GM23338 (cell line): ENCODE measurements at regions not wholly inside any gene's neighbourhood (a gene's known extent, or its start where the extent isn't known, plus 50 kb on each side); places are given as distances from the start of the nearest gene placed in this dataset.
A peak's percentile ranks its signal among the peaks of the same experiment; 100 is the strongest.

Experiments used
- ATAC-seq: fragments of 200-7000 bp; cut with Tn5 transposase; 3 replicates; pipeline ENCODE4 v1.9.1; 2020
- DNase-seq: peaks from one replicate; pipeline ENCODE4 v3.0.0-alpha.2; 2015; ENCODE audit warnings: low spot score
- H2AFZ ChIP-seq: fragments of 200-600 bp; sonication (generic); 2 replicates; pipeline ENCODE4 v1.8.0; 2016; ENCODE audit warnings: antibody characterized with exemption, mild to moderate bottlenecking, moderate library complexity
- H3F3A ChIP-seq: fragments of 200-600 bp; sonication (generic); replicated peaks from 2 replicates; pipeline ENCODE4 v1.8.0; 2017; ENCODE audit warnings: antibody characterized with exemption, mixed run types, low read depth
- H3K27ac ChIP-seq: fragments of 200-600 bp; sonication (generic); 2 replicates; pipeline ENCODE4 v1.6.1; 2016; ENCODE audit warnings: low read depth
- H3K27me3 ChIP-seq: fragments of 200-600 bp; sonication (generic); 2 replicates; pipeline ENCODE4 v1.8.0; 2016; ENCODE audit warnings: mild to moderate bottlenecking, mixed run types, moderate library complexity; ENCODE audit not compliant: insufficient read depth
- H3K36me3 ChIP-seq: fragments of 200-600 bp; sonication (generic); 2 replicates; pipeline ENCODE4 v1.8.0; 2016; ENCODE audit warnings: mild to moderate bottlenecking; ENCODE audit not compliant: insufficient read depth
- H3K4me1 ChIP-seq: fragments of 200-600 bp; sonication (generic); 2 replicates; pipeline ENCODE4 v1.8.0; 2016; ENCODE audit warnings: mild to moderate bottlenecking, moderate library complexity; ENCODE audit not compliant: insufficient read depth
- H3K4me2 ChIP-seq: fragments of 200-600 bp; sonication (generic); 2 replicates; pipeline ENCODE4 v1.7.1; 2017; ENCODE audit warnings: mixed run types
- H3K4me3 ChIP-seq: fragments of 200-600 bp; sonication (generic); 2 replicates; pipeline ENCODE4 v1.6.1; 2016; ENCODE audit warnings: mixed run types
- H3K79me2 ChIP-seq: fragments of 200-600 bp; sonication (generic); replicated peaks from 2 replicates; pipeline ENCODE4 v1.8.0; 2017; ENCODE audit warnings: mild to moderate bottlenecking; ENCODE audit not compliant: insufficient read depth
- H3K9me2 ChIP-seq: fragments of 200-600 bp; sonication (generic); 2 replicates; pipeline ENCODE4 v1.8.0; 2017; ENCODE audit not compliant: insufficient read depth
- H4K20me1 ChIP-seq: fragments of 200-600 bp; sonication (generic); replicated peaks from 2 replicates; pipeline ENCODE4 v1.8.0; 2017; ENCODE audit warnings: mild to moderate bottlenecking; ENCODE audit not compliant: insufficient read depth
- H3K27ac Mint-ChIP-seq: 2 replicates; pipeline ENCODE4 v1.8.0; 2020; ENCODE audit warnings: inconsistent platforms, mild to moderate bottlenecking, moderate library complexity, mixed read lengths
- H3K27me3 Mint-ChIP-seq: 3 replicates; pipeline ENCODE4 v1.8.0; 2022; ENCODE audit warnings: low read depth, mild to moderate bottlenecking, moderate library complexity, mixed read lengths, inconsistent platforms; ENCODE audit not compliant: insufficient read depth, poor library complexity
- H3K36me3 Mint-ChIP-seq: 3 replicates; pipeline ENCODE4 v1.8.0; 2021; ENCODE audit warnings: low read depth, mild to moderate bottlenecking, inconsistent platforms, moderate library complexity, mixed read lengths
- H3K4me1 Mint-ChIP-seq: 3 replicates; pipeline ENCODE4 v1.8.0; 2020; ENCODE audit warnings: mild to moderate bottlenecking, inconsistent platforms, mixed read lengths
- H3K4me3 Mint-ChIP-seq: 3 replicates; pipeline ENCODE4 v1.8.0; 2021; ENCODE audit warnings: moderate library complexity, mild to moderate bottlenecking, inconsistent platforms, mixed read lengths
- H3K9me3 Mint-ChIP-seq: 3 replicates; pipeline ENCODE4 v1.8.0; 2020; ENCODE audit warnings: moderate library complexity, mild to moderate bottlenecking, inconsistent platforms, mixed read lengths
- CREB1 ChIP-seq: fragments of 250-450 bp; sonication (Bioruptor Pico); IDR thresholded peaks from 2 replicates; pipeline ENCODE4 v1.5.0; 2020; ENCODE audit warnings: low read depth, mild to moderate bottlenecking, moderate library complexity
- EZH2 ChIP-seq: fragments of 200-600 bp; sonication (generic); IDR thresholded peaks from one replicate; pipeline ENCODE4 v1.8.0; 2017; ENCODE audit warnings: antibody characterized with exemption, mild to moderate bottlenecking, low read depth; ENCODE audit not compliant: unreplicated experiment
- JUNB ChIP-seq: IDR thresholded peaks from one replicate; pipeline ENCODE4 v1.6.1; 2016; ENCODE audit warnings: antibody characterized with exemption; ENCODE audit not compliant: unreplicated experiment
- NANOG ChIP-seq: IDR thresholded peaks from 2 replicates; pipeline ENCODE4 v1.6.1; 2016; ENCODE audit warnings: antibody characterized with exemption, borderline replicate concordance
- POLR2AphosphoS5 ChIP-seq: IDR thresholded peaks from 2 replicates; pipeline ENCODE4 v1.6.1; 2016; ENCODE audit warnings: antibody characterized with exemption, low read depth
- STAT1 ChIP-seq: IDR thresholded peaks from one replicate; pipeline ENCODE4 v1.6.1; 2016; ENCODE audit warnings: antibody characterized with exemption; ENCODE audit not compliant: unreplicated experiment
- ZNF114 ChIP-seq: fragments of 250-450 bp; sonication (Bioruptor Pico); IDR thresholded peaks from 2 replicates; pipeline ENCODE4 v1.5.0; 2020; ENCODE audit warnings: mild to moderate bottlenecking, moderate library complexity
- TF ChIP-seq, protein P1 (sequence below): IDR thresholded peaks from one replicate; pipeline ENCODE4 v1.6.1; 2018; ENCODE audit warnings: antibody characterized with exemption; ENCODE audit not compliant: unreplicated experiment
- TF ChIP-seq, protein P2 (sequence below), 2 experiments: fragments of 200-600 bp in 1 of 2; sonication (generic) in 1 of 2; conservative IDR thresholded peaks; 2 replicates each; pipeline versions ENCODE4 v1.5.1 to v1.6.1; 2016 to 2017; ENCODE audit warnings: antibody characterized with exemption in 2 of 2, low read depth in 2 of 2, mild to moderate bottlenecking in 2 of 2, moderate library complexity in 1 of 2
- TF ChIP-seq, protein P3 (sequence below): fragments of 250-450 bp; sonication (Bioruptor Pico); IDR thresholded peaks from 2 replicates; pipeline ENCODE4 v1.5.0; 2020; ENCODE audit warnings: mild to moderate bottlenecking, moderate library complexity

DNA sequence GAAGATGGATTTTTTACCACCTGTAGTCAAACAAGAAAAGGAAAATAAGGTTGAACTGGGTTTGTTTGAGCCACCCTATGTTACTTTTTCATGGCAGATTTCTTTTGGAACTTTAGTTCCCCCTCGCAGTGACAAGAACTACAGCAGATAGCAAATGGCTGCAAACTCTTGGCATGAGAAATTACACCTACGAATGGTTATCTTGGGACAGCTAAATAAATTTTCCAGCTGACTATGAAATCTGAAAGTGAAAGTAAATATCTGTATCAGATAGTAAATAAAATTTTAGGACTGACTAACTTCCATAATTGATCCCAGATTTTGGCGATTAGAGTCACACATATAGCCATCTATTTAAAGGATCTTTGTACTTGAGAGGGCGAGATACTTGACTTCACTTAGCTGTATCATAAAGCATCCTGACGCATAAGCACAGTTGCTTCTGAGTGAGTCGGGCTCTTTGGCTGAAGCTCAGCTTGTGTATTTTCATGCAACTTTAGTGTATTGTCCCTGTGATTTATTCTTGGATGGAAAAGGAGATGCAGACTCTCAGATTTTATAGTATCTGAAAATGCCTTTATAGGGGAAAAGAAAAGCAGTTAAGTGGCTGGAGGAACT lies 125.3 kb upstream of the B3GAT2 start:
- H3K9me3 Mint-ChIP-seq = peaks cover 9% of the 10 kb centered on the region; the same call in 2 of the 3 replicates
- H3K36me3 ChIP-seq = no peaks in the 10 kb centered on the region
- H3K27me3 ChIP-seq = no peaks in the 10 kb centered on the region
- H3K36me3 Mint-ChIP-seq = no peaks in the 10 kb centered on the region
- H3K27me3 Mint-ChIP-seq = no peaks in the 10 kb centered on the region
- no peaks in the 10 kb centered on the region for H3K79me2 ChIP-seq
- ATAC-seq (no peak), DNase-seq (no peak)
- no peaks in the 10 kb centered on the region for H3K4me1 ChIP-seq
- no peaks in the 10 kb centered on the region for H3K4me1 Mint-ChIP-seq
- H3F3A ChIP-seq = no peaks in the 10 kb centered on the region
- H4K20me1 ChIP-seq = no peaks in the 10 kb centered on the region
- H3K4me3 Mint-ChIP-seq = no peak overlapping the region
- H3K4me3 ChIP-seq = no peak overlapping the region
- peak overlapping the region; percentile 21; the same call in 1 of the 2 replicates for H2AFZ ChIP-seq
- TF ChIP-seq, protein P1, sequence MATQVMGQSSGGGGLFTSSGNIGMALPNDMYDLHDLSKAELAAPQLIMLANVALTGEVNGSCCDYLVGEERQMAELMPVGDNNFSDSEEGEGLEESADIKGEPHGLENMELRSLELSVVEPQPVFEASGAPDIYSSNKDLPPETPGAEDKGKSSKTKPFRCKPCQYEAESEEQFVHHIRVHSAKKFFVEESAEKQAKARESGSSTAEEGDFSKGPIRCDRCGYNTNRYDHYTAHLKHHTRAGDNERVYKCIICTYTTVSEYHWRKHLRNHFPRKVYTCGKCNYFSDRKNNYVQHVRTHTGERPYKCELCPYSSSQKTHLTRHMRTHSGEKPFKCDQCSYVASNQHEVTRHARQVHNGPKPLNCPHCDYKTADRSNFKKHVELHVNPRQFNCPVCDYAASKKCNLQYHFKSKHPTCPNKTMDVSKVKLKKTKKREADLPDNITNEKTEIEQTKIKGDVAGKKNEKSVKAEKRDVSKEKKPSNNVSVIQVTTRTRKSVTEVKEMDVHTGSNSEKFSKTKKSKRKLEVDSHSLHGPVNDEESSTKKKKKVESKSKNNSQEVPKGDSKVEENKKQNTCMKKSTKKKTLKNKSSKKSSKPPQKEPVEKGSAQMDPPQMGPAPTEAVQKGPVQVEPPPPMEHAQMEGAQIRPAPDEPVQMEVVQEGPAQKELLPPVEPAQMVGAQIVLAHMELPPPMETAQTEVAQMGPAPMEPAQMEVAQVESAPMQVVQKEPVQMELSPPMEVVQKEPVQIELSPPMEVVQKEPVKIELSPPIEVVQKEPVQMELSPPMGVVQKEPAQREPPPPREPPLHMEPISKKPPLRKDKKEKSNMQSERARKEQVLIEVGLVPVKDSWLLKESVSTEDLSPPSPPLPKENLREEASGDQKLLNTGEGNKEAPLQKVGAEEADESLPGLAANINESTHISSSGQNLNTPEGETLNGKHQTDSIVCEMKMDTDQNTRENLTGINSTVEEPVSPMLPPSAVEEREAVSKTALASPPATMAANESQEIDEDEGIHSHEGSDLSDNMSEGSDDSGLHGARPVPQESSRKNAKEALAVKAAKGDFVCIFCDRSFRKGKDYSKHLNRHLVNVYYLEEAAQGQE = no peak
- TF ChIP-seq, protein P2, sequence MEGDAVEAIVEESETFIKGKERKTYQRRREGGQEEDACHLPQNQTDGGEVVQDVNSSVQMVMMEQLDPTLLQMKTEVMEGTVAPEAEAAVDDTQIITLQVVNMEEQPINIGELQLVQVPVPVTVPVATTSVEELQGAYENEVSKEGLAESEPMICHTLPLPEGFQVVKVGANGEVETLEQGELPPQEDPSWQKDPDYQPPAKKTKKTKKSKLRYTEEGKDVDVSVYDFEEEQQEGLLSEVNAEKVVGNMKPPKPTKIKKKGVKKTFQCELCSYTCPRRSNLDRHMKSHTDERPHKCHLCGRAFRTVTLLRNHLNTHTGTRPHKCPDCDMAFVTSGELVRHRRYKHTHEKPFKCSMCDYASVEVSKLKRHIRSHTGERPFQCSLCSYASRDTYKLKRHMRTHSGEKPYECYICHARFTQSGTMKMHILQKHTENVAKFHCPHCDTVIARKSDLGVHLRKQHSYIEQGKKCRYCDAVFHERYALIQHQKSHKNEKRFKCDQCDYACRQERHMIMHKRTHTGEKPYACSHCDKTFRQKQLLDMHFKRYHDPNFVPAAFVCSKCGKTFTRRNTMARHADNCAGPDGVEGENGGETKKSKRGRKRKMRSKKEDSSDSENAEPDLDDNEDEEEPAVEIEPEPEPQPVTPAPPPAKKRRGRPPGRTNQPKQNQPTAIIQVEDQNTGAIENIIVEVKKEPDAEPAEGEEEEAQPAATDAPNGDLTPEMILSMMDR (conservative IDR thresholded peaks at IDR 0.05; ENCODE audit: low read depth in 2 of 2) = no peak
- TF ChIP-seq STAT1 (no peak), NANOG (no peak), JUNB (no peak), CREB1 (no peak), EZH2 (no peak), POLR2AphosphoS5 (no peak)
- H3K27ac Mint-ChIP-seq = no peak overlapping the region
- H3K27ac ChIP-seq = no peak overlapping the region
- no peak overlapping the region for H3K4me2 ChIP-seq
- no peaks in the 10 kb centered on the region; the same call in 1 of the 2 replicates for H3K9me2 ChIP-seq

DNA sequence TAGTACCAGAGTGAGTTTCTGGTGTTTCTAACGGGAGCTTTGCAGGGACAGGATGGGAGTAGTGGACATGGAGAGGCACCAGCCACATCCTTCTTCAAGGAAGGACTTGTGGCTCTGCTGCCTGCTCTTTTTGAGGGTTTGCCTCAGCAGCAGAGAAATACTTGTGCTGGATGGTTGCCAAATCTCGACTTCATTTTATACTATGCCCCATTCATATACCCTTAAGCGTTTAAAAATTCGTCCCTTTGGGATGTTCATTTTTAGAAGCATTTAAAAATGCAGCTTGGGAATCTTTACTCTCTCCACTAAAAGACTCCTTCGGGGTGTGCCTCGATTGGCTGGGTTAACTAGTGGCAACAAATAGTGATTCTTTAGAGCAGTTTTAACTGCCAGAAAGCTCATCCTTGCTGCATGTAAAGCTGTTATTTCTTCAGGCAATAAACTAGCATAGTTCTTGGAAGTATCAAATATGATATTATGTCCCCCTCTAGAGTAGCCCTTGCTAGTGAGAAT lies 126.5 kb upstream of the B3GAT2 start:
- Mint-ChIP-seq H3K4me3 (no peak overlapping the region), H3K36me3 (no peaks in the 10 kb centered on the region), H3K27me3 (no peaks in the 10 kb centered on the region), H3K4me1 (no peaks in the 10 kb centered on the region), H3K9me3 (peaks cover 4% of the 10 kb centered on the region; the same call in 2 of the 3 replicates), H3K27ac (no peak overlapping the region)
- H3K4me3 ChIP-seq = no peak overlapping the region
- no peaks in the 10 kb centered on the region for H3F3A ChIP-seq
- H3K4me1 ChIP-seq = no peaks in the 10 kb centered on the region
- no peak for ATAC-seq
- H3K79me2 ChIP-seq = no peaks in the 10 kb centered on the region
- no peak overlapping the region; the same call in 1 of the 2 replicates for H2AFZ ChIP-seq
- H3K27me3 ChIP-seq = no peaks in the 10 kb centered on the region
- no peak for DNase-seq
- no peaks in the 10 kb centered on the region for H3K36me3 ChIP-seq
- no peaks in the 10 kb centered on the region for H4K20me1 ChIP-seq
- no peaks in the 10 kb centered on the region for H3K9me2 ChIP-seq
- no peak overlapping the region for H3K4me2 ChIP-seq
- H3K27ac ChIP-seq = no peak overlapping the region
- TF ChIP-seq STAT1 = no peak
- no peak for TF ChIP-seq ZNF114 (CRISPR knock-in tag)
- TF ChIP-seq, protein P3, sequence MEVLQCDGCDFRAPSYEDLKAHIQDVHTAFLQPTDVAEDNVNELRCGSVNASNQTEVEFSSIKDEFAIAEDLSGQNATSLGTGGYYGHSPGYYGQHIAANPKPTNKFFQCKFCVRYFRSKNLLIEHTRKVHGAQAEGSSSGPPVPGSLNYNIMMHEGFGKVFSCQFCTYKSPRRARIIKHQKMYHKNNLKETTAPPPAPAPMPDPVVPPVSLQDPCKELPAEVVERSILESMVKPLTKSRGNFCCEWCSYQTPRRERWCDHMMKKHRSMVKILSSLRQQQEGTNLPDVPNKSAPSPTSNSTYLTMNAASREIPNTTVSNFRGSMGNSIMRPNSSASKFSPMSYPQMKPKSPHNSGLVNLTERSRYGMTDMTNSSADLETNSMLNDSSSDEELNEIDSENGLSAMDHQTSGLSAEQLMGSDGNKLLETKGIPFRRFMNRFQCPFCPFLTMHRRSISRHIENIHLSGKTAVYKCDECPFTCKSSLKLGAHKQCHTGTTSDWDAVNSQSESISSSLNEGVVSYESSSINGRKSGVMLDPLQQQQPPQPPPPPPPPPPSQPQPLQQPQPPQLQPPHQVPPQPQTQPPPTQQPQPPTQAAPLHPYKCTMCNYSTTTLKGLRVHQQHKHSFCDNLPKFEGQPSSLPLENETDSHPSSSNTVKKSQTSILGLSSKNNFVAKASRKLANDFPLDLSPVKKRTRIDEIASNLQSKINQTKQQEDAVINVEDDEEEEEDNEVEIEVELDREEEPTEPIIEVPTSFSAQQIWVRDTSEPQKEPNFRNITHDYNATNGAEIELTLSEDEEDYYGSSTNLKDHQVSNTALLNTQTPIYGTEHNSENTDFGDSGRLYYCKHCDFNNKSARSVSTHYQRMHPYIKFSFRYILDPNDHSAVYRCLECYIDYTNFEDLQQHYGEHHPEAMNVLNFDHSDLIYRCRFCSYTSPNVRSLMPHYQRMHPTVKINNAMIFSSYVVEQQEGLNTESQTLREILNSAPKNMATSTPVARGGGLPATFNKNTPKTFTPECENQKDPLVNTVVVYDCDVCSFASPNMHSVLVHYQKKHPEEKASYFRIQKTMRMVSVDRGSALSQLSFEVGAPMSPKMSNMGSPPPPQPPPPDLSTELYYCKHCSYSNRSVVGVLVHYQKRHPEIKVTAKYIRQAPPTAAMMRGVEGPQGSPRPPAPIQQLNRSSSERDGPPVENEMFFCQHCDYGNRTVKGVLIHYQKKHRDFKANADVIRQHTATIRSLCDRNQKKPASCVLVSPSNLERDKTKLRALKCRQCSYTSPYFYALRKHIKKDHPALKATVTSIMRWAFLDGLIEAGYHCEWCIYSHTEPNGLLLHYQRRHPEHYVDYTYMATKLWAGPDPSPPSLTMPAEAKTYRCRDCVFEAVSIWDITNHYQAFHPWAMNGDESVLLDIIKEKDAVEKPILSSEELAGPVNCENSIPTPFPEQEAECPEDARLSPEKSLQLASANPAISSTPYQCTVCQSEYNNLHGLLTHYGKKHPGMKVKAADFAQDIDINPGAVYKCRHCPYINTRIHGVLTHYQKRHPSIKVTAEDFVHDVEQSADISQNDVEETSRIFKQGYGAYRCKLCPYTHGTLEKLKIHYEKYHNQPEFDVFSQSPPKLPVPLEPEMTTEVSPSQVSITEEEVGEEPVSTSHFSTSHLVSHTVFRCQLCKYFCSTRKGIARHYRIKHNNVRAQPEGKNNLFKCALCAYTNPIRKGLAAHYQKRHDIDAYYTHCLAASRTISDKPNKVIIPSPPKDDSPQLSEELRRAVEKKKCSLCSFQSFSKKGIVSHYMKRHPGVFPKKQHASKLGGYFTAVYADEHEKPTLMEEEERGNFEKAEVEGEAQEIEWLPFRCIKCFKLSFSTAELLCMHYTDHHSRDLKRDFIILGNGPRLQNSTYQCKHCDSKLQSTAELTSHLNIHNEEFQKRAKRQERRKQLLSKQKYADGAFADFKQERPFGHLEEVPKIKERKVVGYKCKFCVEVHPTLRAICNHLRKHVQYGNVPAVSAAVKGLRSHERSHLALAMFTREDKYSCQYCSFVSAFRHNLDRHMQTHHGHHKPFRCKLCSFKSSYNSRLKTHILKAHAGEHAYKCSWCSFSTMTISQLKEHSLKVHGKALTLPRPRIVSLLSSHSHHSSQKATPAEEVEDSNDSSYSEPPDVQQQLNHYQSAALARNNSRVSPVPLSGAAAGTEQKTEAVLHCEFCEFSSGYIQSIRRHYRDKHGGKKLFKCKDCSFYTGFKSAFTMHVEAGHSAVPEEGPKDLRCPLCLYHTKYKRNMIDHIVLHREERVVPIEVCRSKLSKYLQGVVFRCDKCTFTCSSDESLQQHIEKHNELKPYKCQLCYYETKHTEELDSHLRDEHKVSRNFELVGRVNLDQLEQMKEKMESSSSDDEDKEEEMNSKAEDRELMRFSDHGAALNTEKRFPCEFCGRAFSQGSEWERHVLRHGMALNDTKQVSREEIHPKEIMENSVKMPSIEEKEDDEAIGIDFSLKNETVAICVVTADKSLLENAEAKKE (CRISPR knock-in tag) = no peak
- no peak for TF ChIP-seq EZH2
